Body of pancreas (tissue), 4 donors: ENCODE measurements at regions not wholly inside any gene's neighbourhood (a gene's known extent, or its start where the extent isn't known, plus 50 kb on each side); places are given as distances from the start of the nearest gene placed in this dataset.
A peak's percentile ranks its signal among the peaks of the same experiment; 100 is the strongest.

ENCODE experiments used
- ATAC-seq: fragments of 150-250 bp; one replicate; pipeline ENCODE4 v1.9.1; 2016
- DNase-seq, 4 donors: peaks; one replicate each; pipeline ENCODE4 v3.0.0-alpha.2; 2019
- H3K27ac ChIP-seq, 4 donors: fragments of 200-600 bp; sonication (generic); 1 replicate in 3 of 4; 2 replicates in 1 of 4; pipeline versions ENCODE4 v1.5.1 to v1.6.1; 2016 to 2019; ENCODE audit warnings: mild to moderate bottlenecking in 1 of 4, mixed read lengths in 1 of 4, moderate library complexity in 1 of 4
- H3K27me3 ChIP-seq, 2 donors: fragments of 200-600 bp; sonication (generic); one replicate each; pipeline ENCODE4 v1.6.0; 2016; ENCODE audit warnings: mild to moderate bottlenecking in 1 of 2
- H3K36me3 ChIP-seq, 2 donors: fragments of 200-600 bp; sonication (generic); replicated peaks in 1 of 2; 2 replicates each; pipeline ENCODE4 v1.5.1; 2016; ENCODE audit warnings: low read depth in 2 of 2; ENCODE audit not compliant: insufficient read depth in 1 of 2
- H3K4me1 ChIP-seq: fragments of 200-600 bp; sonication (generic); one replicate; pipeline ENCODE4 v1.6.0; 2016
- H3K4me3 ChIP-seq, 2 donors: fragments of 200-600 bp; sonication (generic); 1 replicate in 1 of 2; 2 replicates in 1 of 2; pipeline ENCODE4 v1.5.1; 2016 to 2019
- H3K9me3 ChIP-seq, 3 donors: fragments of 200-600 bp; sonication (generic); 1 replicate in 2 of 3; 2 replicates in 1 of 3; pipeline ENCODE4 v1.5.1; 2016
- CTCF ChIP-seq, 7 experiments: fragments of 450-650 bp in 4 of 7; fragments of 200-600 bp in 3 of 7; sonication (generic) in 3 of 7; IDR thresholded peaks; one replicate each; pipeline ENCODE4 v1.5.1; 2016 to 2019; ENCODE audit warnings: antibody characterized with exemption in 7 of 7
- POLR2A ChIP-seq, 3 donors: fragments of 450-650 bp; IDR thresholded peaks; one replicate each; pipeline ENCODE4 v1.6.1; 2016; ENCODE audit warnings: antibody characterized with exemption in 3 of 3, mild to moderate bottlenecking in 2 of 3
- WGBS, 2 donors: methylation state at CpG; one replicate each; pipeline ENCODE4 v1.1.5; 2017; 5-methylcytosine and 5-hydroxymethylcytosine counted together
- intact Hi-C: fragments of 100-400 bp; cut with DNase I; formaldehyde crosslinking; loops from one replicate; pipeline ENCODE4 v1.15.1; 2023

- no peaks in the 10 kb centered on the region for H3K9me3 ChIP-seq
- no peak for ATAC-seq
- no peak for DNase-seq
- no peaks in the 10 kb centered on the region for H3K27me3 ChIP-seq
- no peak overlapping the region for H3K27ac ChIP-seq
- no peak overlapping the region for H3K4me3 ChIP-seq
- WGBS, 2 donors: 79 to 83% methylated on average over 17 of the region's 17 CpGs
- no peaks in the 10 kb centered on the region for H3K36me3 ChIP-seq
- intact Hi-C loops: no loop called here
- H3K4me1 ChIP-seq: no peaks in the 10 kb centered on the region
- TF ChIP-seq POLR2A (IDR thresholded peaks at IDR 0.05): no peak
These were observed 126.6 kb upstream of the MED13 start for GRCh38 chr17:62191390-62192361.

GRCh38 chr17:62189377-62189776, 124.3 kb upstream of the MED13 start:
- H3K36me3 ChIP-seq: no peaks in the 10 kb centered on the region
- H3K4me3 ChIP-seq: no peak overlapping the region
- ATAC-seq (no peak), DNase-seq (no peak)
- TF ChIP-seq POLR2A (IDR thresholded peaks at IDR 0.05) (no peak), CTCF (IDR thresholded peaks at IDR 0.05) (no peak)
- intact Hi-C loops: no loop called here
- H3K27ac ChIP-seq: no peak overlapping the region
- H3K4me1 ChIP-seq: no peaks in the 10 kb centered on the region
- 71 to 82% methylated on average over 6 of the region's 6 CpGs for WGBS, 2 donors
- no peaks in the 10 kb centered on the region for H3K9me3 ChIP-seq
- H3K27me3 ChIP-seq: no peaks in the 10 kb centered on the region

GRCh38 chr17:62188713-62189112, 123.6 kb upstream of the MED13 start:
- 32 to 36% methylated on average over 5 of the region's 5 CpGs for WGBS, 2 donors
- ATAC-seq (no peak), DNase-seq (peak in 2 of 4 donors; percentile 3 to 15)
- Histone ChIP-seq H3K9me3 (no peaks in the 10 kb centered on the region), H3K36me3 (no peaks in the 10 kb centered on the region), H3K4me3 (no peak overlapping the region), H3K4me1 (no peaks in the 10 kb centered on the region), H3K27me3 (no peaks in the 10 kb centered on the region), H3K27ac (no peak overlapping the region)
- intact Hi-C loops: no loop called here
- TF ChIP-seq POLR2A (IDR thresholded peaks at IDR 0.05) (no peak), CTCF (IDR thresholded peaks at IDR 0.05) (no peak)

GRCh38 chr17:62187681-62188080, 122.6 kb upstream of the MED13 start:
- H3K27ac ChIP-seq: no peak overlapping the region
- H3K36me3 ChIP-seq: no peaks in the 10 kb centered on the region
- H3K4me1 ChIP-seq: no peaks in the 10 kb centered on the region
- no peaks in the 10 kb centered on the region for H3K9me3 ChIP-seq
- no peak for ATAC-seq
- intact Hi-C loops: no loop called here
- peak in 2 of 4 donors; percentile 15 to 21 for DNase-seq
- WGBS, 2 donors: 36 to 40% methylated on average over 2 to 3 of the region's 3 CpGs
- no peaks in the 10 kb centered on the region for H3K27me3 ChIP-seq
- H3K4me3 ChIP-seq: no peak overlapping the region
- no peak for TF ChIP-seq POLR2A (IDR thresholded peaks at IDR 0.05)
- no peak for TF ChIP-seq CTCF (IDR thresholded peaks at IDR 0.05)

- no peaks in the 10 kb centered on the region for H3K9me3 ChIP-seq
- TF ChIP-seq CTCF (IDR thresholded peaks at IDR 0.05) (no peak), POLR2A (IDR thresholded peaks at IDR 0.05) (no peak)
- no peaks in the 10 kb centered on the region for H3K36me3 ChIP-seq
- no peaks in the 10 kb centered on the region for H3K27me3 ChIP-seq
- no peak overlapping the region for H3K27ac ChIP-seq
- H3K4me1 ChIP-seq: no peaks in the 10 kb centered on the region
- no peak for ATAC-seq
- no peak for DNase-seq
- intact Hi-C loops: no loop called here
- 79 to 89% methylated on average over 3 of the region's 3 CpGs for WGBS, 2 donors
- H3K4me3 ChIP-seq: no peak overlapping the region
These were observed 121.8 kb upstream of the MED13 start for GRCh38 chr17:62186841-62187240.
